Ishikawa (cell line): ENCODE measurements at regions not wholly inside any gene's neighbourhood (a gene's known extent, or its start where the extent isn't known, plus 50 kb on each side); places are given as distances from the start of the nearest gene placed in this dataset.

Experiments used
- CREB1 ChIP-seq: IDR thresholded peaks from 2 replicates; pipeline ENCODE4 v1.6.1; 2012; ENCODE audit warnings: low read depth
- EP300 ChIP-seq: IDR thresholded peaks from 2 replicates; pipeline ENCODE4 v1.6.1; 2012; ENCODE audit warnings: borderline replicate concordance
- MAX ChIP-seq: IDR thresholded peaks from 2 replicates; pipeline ENCODE4 v1.6.1; 2012
- TAF1 ChIP-seq: IDR thresholded peaks from 2 replicates; pipeline ENCODE4 v1.6.1; 2012; ENCODE audit warnings: low read depth, mild to moderate bottlenecking
- YY1 ChIP-seq: IDR thresholded peaks from 2 replicates; pipeline ENCODE4 v1.6.1; 2012; ENCODE audit warnings: low read depth
- ZBTB7A ChIP-seq: IDR thresholded peaks from 2 replicates; pipeline ENCODE4 v1.6.1; 2012; ENCODE audit warnings: low read depth
- TF ChIP-seq, protein P1 (sequence below): IDR thresholded peaks from 2 replicates; pipeline ENCODE4 v1.6.1; 2012; ENCODE audit warnings: low read depth, mild to moderate bottlenecking

DNA sequence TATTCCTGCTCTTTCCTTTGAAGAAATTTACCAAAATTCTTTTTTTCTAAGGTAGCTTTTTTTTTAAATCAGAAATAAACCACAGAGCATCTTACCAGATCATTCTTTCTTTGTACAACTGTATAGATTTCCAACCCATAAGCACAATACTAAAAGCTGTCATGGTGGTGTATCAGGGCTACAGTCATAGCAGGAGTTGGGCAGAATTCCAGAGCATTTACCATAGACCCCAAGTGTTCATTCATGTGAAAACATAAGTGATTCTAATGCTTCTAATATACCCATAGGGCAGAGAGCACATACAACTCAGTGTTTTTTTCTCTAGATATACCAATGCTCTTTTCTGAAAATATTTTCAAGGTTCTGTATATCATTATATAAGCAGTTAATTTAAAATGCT lies 392.5 kb downstream of the FRK start:
- TF ChIP-seq, protein P1, sequence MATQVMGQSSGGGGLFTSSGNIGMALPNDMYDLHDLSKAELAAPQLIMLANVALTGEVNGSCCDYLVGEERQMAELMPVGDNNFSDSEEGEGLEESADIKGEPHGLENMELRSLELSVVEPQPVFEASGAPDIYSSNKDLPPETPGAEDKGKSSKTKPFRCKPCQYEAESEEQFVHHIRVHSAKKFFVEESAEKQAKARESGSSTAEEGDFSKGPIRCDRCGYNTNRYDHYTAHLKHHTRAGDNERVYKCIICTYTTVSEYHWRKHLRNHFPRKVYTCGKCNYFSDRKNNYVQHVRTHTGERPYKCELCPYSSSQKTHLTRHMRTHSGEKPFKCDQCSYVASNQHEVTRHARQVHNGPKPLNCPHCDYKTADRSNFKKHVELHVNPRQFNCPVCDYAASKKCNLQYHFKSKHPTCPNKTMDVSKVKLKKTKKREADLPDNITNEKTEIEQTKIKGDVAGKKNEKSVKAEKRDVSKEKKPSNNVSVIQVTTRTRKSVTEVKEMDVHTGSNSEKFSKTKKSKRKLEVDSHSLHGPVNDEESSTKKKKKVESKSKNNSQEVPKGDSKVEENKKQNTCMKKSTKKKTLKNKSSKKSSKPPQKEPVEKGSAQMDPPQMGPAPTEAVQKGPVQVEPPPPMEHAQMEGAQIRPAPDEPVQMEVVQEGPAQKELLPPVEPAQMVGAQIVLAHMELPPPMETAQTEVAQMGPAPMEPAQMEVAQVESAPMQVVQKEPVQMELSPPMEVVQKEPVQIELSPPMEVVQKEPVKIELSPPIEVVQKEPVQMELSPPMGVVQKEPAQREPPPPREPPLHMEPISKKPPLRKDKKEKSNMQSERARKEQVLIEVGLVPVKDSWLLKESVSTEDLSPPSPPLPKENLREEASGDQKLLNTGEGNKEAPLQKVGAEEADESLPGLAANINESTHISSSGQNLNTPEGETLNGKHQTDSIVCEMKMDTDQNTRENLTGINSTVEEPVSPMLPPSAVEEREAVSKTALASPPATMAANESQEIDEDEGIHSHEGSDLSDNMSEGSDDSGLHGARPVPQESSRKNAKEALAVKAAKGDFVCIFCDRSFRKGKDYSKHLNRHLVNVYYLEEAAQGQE, result no peak
- TF ChIP-seq TAF1 (no peak), MAX (no peak), YY1 (no peak), EP300 (no peak), CREB1 (no peak), ZBTB7A (no peak)
